ENCODE measurements at regions not wholly inside any gene's neighbourhood (a gene's known extent, or its start where the extent isn't known, plus 50 kb on each side); places are given as distances from the start of the nearest gene placed in this dataset.

DNA sequence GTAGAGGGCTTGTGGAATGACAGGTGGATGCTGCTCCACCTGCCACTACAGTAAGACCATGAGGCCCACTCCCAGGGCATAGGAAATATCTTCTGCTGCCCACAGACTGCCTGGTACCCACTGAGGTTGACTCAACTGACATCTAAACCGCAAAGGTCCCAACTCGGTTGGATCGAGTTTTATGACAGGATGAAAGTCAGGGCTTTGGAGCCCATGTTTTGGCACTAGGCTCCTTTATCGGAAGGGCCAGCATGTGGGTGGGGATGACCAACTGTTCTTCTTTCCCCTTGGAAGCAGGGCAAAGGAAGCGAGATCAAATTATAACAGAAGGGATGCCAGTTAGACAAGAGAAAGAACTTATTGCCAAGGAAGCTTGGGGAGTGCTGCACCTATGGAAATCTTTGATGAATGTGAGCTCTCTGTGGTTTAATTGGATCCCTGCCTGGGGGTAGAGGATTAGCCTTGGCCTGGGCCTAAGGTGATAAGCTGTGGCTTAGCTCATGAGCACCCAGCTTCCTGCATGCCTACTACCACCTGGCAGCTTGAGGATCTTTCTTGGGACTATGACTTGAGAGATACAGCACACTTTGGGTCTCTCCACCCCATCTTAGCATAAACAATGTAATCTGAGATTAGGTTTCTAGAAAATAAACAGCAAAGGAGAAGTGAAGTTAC is 121.8 kb downstream of the KCNA5 start:
- TF ChIP-seq, protein P1, sequence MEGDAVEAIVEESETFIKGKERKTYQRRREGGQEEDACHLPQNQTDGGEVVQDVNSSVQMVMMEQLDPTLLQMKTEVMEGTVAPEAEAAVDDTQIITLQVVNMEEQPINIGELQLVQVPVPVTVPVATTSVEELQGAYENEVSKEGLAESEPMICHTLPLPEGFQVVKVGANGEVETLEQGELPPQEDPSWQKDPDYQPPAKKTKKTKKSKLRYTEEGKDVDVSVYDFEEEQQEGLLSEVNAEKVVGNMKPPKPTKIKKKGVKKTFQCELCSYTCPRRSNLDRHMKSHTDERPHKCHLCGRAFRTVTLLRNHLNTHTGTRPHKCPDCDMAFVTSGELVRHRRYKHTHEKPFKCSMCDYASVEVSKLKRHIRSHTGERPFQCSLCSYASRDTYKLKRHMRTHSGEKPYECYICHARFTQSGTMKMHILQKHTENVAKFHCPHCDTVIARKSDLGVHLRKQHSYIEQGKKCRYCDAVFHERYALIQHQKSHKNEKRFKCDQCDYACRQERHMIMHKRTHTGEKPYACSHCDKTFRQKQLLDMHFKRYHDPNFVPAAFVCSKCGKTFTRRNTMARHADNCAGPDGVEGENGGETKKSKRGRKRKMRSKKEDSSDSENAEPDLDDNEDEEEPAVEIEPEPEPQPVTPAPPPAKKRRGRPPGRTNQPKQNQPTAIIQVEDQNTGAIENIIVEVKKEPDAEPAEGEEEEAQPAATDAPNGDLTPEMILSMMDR (IDR thresholded peaks at IDR 0.05), result no peak
- TF ChIP-seq POLR2A (IDR thresholded peaks at IDR 0.05; ENCODE audit: low read depth), result no peak
- no peak for TF ChIP-seq POLR2AphosphoS5 (IDR thresholded peaks at IDR 0.05)
- no peak for TF ChIP-seq EP300 (IDR thresholded peaks at IDR 0.05)

Data from esophagus muscularis mucosa (tissue), 4 donors.